ENCODE measurements at regions not wholly inside any gene's neighbourhood (a gene's known extent, or its start where the extent isn't known, plus 50 kb on each side); places are given as distances from the start of the nearest gene placed in this dataset.
"Not testable (repeated sequence)": the region's sequence is repeated elsewhere in the genome, so short reads cannot be mapped to it uniquely, and the experiment has no call there.

GRCh38 chr10:47164800-47165128, 135.2 kb upstream of the GDF10 start:
- ATAC-seq, result no peak
- no peaks in the 10 kb centered on the region for H3K36me3 Mint-ChIP-seq
- no peaks in the 10 kb centered on the region for H3K9me3 Mint-ChIP-seq (ENCODE audit: low read depth)
- CTCF ChIA-PET, result no interaction called here
- no peaks in the 10 kb centered on the region for H3K27me3 Mint-ChIP-seq
- H3K4me1 Mint-ChIP-seq, result peaks cover 18% of the 10 kb centered on the region
- no peak overlapping the region for H3K4me3 Mint-ChIP-seq
- no peak for DNase-seq
- no peak overlapping the region for H3K27ac Mint-ChIP-seq

DNA sequence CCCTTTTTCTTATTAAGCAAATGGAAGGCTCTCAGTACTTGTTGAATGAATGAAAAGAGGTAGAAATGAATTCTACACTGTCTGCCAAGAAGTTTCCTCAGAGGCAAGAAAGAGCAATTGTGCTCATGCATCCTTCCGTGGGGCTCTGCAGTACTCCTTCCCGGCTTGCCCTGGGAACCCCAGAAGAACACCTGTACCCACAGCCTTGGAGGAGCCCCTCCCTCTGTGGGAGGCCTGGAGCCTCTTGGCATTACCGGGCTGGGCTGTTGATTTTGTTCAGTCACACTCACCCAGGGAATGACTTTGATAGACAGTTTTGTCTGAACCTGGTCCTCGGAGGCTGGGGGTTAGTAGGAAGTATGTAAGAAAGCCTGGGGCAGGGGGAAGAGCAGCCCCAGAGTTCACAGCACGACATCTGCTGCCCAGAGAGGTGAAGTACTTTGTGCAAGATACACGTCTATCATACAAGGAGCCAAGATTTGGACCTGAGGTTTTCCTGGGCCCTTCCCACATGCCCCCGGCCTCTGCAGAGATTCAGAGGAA, 134.8 kb upstream of the GDF10 start:
- ATAC-seq, result no peak
- no peak for DNase-seq
- no peaks in the 10 kb centered on the region for H3K9me3 Mint-ChIP-seq (ENCODE audit: low read depth)

DNA sequence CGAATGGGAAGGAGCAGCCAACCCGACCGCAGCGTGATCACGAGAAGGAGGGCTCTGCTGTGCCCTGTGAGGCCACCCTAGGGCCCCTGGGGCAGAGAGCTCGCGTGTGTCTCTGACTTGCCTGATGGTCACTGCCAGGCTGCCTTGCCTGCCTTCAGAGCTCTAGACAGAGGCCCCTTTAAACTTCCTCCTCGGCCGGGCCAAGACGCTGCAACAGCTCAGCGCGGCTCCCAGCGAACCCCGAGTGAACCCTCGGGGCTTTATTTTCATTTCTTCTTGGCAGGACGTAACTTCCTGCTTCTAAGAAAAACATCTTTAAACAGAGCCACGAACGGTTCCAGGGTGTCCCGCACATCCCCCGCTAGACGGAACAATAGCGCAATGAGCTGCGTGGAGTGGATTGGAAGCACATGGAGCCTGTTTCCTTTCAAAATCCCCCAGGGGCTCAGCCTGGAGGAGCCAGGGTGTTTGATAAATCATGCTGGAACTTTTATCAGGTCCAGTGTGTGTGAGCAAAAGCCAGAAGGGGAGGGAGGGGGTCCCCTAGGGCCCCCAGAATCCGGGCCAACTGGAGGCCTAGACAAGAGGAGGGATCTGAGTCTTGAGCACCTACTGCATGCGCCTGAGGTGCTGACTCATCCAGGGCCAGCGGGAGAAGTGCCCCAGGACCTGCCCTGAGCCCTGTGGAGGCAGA, 134.1 kb upstream of the GDF10 start:
- H3K27me3 Mint-ChIP-seq, result peaks cover 3% of the 10 kb centered on the region
- peaks cover 18% of the 10 kb centered on the region for H3K4me1 Mint-ChIP-seq
- H3K4me3 Mint-ChIP-seq, result peak overlapping the region; percentile 66
- ATAC-seq (peak; percentile 72), DNase-seq (peak; percentile 51)
- no peaks in the 10 kb centered on the region for H3K36me3 Mint-ChIP-seq
- peak overlapping the region; percentile 67 for H3K27ac Mint-ChIP-seq
- CTCF ChIA-PET, result interaction anchor here (1.1 to 1.6 kb wide), 3 partner anchors 13 to 175 kb away, joined by 4 to 6 read pairs (median 4); no protein-coding TSS in a partner anchor
- no peaks in the 10 kb centered on the region for H3K9me3 Mint-ChIP-seq (ENCODE audit: low read depth)

More for the DNA sequence above, 134.8 kb upstream of the GDF10 start:
- Mint-ChIP-seq H3K36me3 (no peaks in the 10 kb centered on the region), H3K27me3 (no peaks in the 10 kb centered on the region), H3K27ac (peak overlapping the region; percentile 67), H3K4me3 (peak overlapping the region; percentile 66), H3K4me1 (peaks cover 18% of the 10 kb centered on the region)
- CTCF ChIA-PET, result interaction anchor here (1.6 kb wide), 1 partner anchor 146 kb away, joined by 6 read pairs; no protein-coding TSS in a partner anchor

DNA sequence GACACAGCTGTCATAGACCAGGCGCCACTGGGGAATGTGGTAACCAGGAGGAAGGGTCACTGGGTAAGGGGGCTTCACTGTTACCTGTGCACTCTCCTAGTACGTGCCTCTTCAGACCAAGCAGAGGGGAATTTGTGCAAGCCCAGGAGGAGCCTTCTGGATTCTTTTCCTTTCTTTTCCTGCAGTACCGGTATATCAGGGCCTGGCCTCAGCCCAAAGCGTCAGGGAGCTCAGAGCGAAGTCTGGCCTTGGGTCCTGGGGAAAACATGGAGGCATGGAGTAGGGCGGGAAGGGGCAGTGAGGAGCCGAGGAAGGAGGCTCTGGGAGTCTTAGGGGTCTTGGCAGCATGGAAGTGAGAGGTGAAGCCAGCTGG, 133.6 kb upstream of the GDF10 start:
- no peaks in the 10 kb centered on the region for H3K9me3 Mint-ChIP-seq (ENCODE audit: low read depth)
- DNase-seq (peak; percentile 31), ATAC-seq (no peak)
- H3K36me3 Mint-ChIP-seq, result no peaks in the 10 kb centered on the region
- CTCF ChIA-PET, result interaction anchor here (0.8 to 1.6 kb wide), 4 partner anchors 13 to 175 kb away, joined by 4 to 6 read pairs (median 4); no protein-coding TSS in a partner anchor
- H3K4me1 Mint-ChIP-seq, result peaks cover 14% of the 10 kb centered on the region
- no peak overlapping the region for H3K4me3 Mint-ChIP-seq
- no peak overlapping the region for H3K27ac Mint-ChIP-seq
- peaks cover 6% of the 10 kb centered on the region for H3K27me3 Mint-ChIP-seq

GRCh38 chr10:47166808-47167581, 133.0 kb upstream of the GDF10 start:
- H3K36me3 Mint-ChIP-seq; ATAC-seq; H3K9me3 Mint-ChIP-seq (ENCODE audit: low read depth); DNase-seq; H3K27ac Mint-ChIP-seq; H3K4me3 Mint-ChIP-seq; H3K27me3 Mint-ChIP-seq: not testable (repeated sequence)
- peaks cover 12% of the 10 kb centered on the region for H3K4me1 Mint-ChIP-seq
- CTCF ChIA-PET, result interaction anchor here (0.8 to 1.6 kb wide), 4 partner anchors 12 to 174 kb away, joined by 4 to 6 read pairs (median 4); no protein-coding TSS in a partner anchor

DNA sequence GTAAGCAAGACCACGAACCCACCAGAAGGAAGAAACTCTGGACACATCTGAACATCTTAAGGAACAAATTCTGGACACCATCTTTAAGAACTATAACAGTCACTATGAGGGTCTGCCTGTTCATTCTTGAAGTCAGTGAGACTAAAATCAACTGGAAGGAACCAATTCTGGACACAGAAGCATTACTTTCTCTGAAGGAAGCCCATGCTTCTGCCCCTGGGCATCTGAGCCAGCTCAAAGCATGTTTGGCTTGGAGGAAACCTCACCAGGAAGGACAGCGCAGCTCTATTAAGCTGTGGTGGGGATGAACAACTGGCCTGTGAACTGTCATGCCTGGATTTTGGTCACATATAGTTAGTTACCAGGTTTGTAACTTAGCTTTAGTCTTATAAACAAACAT, 132.4 kb upstream of the GDF10 start:
- DNase-seq, result peak; percentile 23
- Mint-ChIP-seq H3K4me3 (no peak overlapping the region), H3K27ac (no peak overlapping the region), H3K9me3 (ENCODE audit: low read depth) (no peaks in the 10 kb centered on the region), H3K36me3 (no peaks in the 10 kb centered on the region), H3K4me1 (peaks cover 12% of the 10 kb centered on the region), H3K27me3 (peaks cover 6% of the 10 kb centered on the region)
- CTCF ChIA-PET, result no interaction called here
- no peak for ATAC-seq

GRCh38 chr10:47169581-47169980, 130.4 kb upstream of the GDF10 start:
- ATAC-seq, result no peak
- H3K36me3 Mint-ChIP-seq, result no peaks in the 10 kb centered on the region
- H3K27ac Mint-ChIP-seq, result no peak overlapping the region
- no peak overlapping the region for H3K4me3 Mint-ChIP-seq
- CTCF ChIA-PET, result no interaction called here
- DNase-seq, result no peak
- H3K4me1 Mint-ChIP-seq, result peaks cover 12% of the 10 kb centered on the region
- H3K27me3 Mint-ChIP-seq, result peaks cover 6% of the 10 kb centered on the region
- no peaks in the 10 kb centered on the region for H3K9me3 Mint-ChIP-seq (ENCODE audit: low read depth)

GRCh38 chr10:47173929-47174442, 126.0 kb upstream of the GDF10 start:
- DNase-seq, result no peak
- Mint-ChIP-seq H3K4me3 (no peak overlapping the region), H3K36me3 (no peaks in the 10 kb centered on the region), H3K27me3 (peaks cover 6% of the 10 kb centered on the region), H3K4me1 (peaks cover 6% of the 10 kb centered on the region), H3K27ac (no peak overlapping the region), H3K9me3 (ENCODE audit: low read depth) (no peaks in the 10 kb centered on the region)
- CTCF ChIA-PET, result no interaction called here
- no peak for ATAC-seq

- Mint-ChIP-seq H3K27ac (no peak overlapping the region), H3K36me3 (no peaks in the 10 kb centered on the region), H3K4me1 (peaks cover 6% of the 10 kb centered on the region), H3K27me3 (peaks cover 6% of the 10 kb centered on the region), H3K4me3 (no peak overlapping the region), H3K9me3 (ENCODE audit: low read depth) (no peaks in the 10 kb centered on the region)
- CTCF ChIA-PET, result no interaction called here
- DNase-seq (peak; percentile 27), ATAC-seq (no peak)
These were observed 124.5 kb upstream of the GDF10 start for GRCh38 chr10:47175181-47176123.

GRCh38 chr10:47176206-47176902, 123.6 kb upstream of the GDF10 start:
- no peak for ATAC-seq
- CTCF ChIA-PET, result no interaction called here
- no peak overlapping the region for H3K4me3 Mint-ChIP-seq

DNA sequence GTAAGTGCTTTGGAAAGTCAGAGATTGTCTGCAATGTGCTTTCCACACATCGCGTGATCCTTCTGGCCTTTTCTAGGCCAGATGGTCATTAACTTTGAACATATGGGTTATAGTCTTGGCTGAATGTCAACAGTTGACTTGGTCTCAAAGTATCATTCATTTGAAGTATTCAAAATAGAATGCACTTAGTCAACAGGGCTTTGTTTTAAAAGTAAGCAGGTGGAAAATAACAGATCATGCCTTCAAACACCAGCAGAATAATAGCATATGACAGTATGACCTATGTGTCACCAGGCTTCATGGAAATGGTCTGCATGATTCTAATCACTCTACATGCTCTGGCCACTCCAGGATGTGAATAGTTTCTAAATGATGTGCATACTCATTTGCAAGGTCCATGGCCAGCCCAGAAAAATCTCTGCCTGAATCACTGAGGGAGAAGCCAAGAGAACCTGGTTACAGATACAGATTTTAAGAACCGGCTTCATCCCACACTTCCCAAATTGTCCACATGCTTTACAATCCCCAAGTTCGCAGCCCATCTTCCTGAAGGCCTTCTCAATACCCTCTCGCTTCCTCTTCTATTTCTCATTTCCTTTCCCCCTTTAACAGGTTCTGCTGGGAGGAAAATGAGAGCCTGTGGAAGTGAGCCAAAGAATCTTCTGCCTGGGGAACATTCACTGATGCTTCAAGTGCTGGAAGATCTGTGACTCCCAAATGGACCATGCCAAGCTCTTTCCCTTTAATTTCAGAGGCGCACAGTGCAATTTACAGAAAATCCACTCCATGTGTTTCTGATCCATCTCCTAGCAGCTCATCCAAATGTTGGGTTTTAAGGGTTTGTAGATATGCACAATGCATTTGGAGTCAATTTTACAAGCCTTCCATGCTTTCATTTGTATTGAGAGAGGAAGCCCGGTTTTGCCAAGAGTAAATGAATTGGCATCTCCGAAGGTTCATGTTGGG, 122.8 kb upstream of the GDF10 start:
- Mint-ChIP-seq H3K27ac (no peak overlapping the region), H3K36me3 (no peaks in the 10 kb centered on the region), H3K9me3 (ENCODE audit: low read depth) (no peaks in the 10 kb centered on the region), H3K4me1 (peaks cover 6% of the 10 kb centered on the region), H3K27me3 (no peaks in the 10 kb centered on the region), H3K4me3 (no peak overlapping the region)
- DNase-seq (no peak), ATAC-seq (no peak)
- CTCF ChIA-PET, result interaction anchor here (1.2 kb wide), 1 partner anchor 134 kb away, joined by 4 read pairs; no protein-coding TSS in a partner anchor

More at GRCh38 chr10:47176206-47176902, 123.6 kb upstream of the GDF10 start:
- peaks cover 6% of the 10 kb centered on the region for H3K4me1 Mint-ChIP-seq
- H3K27me3 Mint-ChIP-seq, result no peaks in the 10 kb centered on the region
- DNase-seq, result no peak
- H3K27ac Mint-ChIP-seq, result no peak overlapping the region
- H3K9me3 Mint-ChIP-seq (ENCODE audit: low read depth), result no peaks in the 10 kb centered on the region
- no peaks in the 10 kb centered on the region for H3K36me3 Mint-ChIP-seq
